ENCODE measurements at regions not wholly inside any gene's neighbourhood (a gene's known extent, or its start where the extent isn't known, plus 50 kb on each side); places are given as distances from the start of the nearest gene placed in this dataset.
"Not testable (repeated sequence)": the region's sequence is repeated elsewhere in the genome, so short reads cannot be mapped to it uniquely, and the experiment has no call there.

DNA sequence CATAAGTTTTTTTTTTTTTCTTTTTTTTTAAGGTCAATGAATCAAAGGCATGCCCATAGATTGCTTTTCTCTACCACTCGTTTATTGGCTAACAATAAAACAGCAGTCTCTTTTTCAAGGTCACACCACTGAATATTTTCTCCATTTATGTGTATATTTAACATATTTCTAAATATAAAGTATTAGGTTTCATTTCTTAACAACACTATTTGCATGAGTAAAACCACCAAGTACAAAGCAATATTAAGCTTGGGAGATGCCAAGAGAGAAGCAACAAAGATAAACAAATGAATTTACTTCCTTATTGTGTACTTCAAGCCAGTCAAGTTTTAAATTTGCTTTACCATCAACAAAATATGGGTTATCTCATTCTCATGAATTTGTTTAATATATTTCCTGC is 708.9 kb upstream of the CCDC179 start:
- no peak for DNase-seq

DNA sequence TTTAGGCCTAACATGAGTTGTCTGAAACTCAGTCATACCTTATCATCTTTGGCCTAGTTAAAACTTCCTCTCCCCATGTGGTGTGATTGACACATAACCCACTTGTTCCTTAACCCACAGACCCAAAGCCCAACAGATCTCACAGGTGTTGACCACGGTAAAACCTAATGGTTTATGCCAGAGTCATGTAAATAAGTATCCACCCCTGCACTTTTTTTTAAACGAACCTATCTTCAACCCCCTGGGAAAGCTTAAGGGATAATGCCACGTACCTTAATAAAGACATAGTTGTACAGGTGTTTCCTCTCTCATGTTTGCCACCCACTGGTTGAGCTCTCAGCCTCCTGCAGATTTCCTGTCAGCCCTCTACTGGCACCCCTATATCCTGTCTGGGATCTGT is 709.3 kb upstream of the CCDC179 start:
- DNase-seq: no peak

DNA sequence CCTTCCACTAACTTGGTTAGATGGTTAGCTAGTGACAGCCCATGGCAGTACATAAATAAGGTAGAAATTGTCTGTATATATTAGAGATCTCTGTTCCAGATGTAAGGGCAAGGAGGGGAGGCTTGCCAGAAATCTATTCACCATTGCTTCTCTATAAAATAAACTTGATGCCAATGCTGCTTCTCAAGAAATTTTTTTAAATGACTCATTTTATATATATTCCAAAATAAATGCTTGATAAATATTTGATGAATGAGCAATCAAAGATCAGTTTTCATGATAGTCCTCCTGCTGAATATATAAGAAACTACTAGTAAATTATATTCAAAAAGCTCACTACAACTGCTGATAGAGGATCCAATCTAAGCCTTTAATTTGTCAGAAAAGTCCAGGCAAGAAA is 710.6 kb upstream of the CCDC179 start:
- no peak for DNase-seq

DNA sequence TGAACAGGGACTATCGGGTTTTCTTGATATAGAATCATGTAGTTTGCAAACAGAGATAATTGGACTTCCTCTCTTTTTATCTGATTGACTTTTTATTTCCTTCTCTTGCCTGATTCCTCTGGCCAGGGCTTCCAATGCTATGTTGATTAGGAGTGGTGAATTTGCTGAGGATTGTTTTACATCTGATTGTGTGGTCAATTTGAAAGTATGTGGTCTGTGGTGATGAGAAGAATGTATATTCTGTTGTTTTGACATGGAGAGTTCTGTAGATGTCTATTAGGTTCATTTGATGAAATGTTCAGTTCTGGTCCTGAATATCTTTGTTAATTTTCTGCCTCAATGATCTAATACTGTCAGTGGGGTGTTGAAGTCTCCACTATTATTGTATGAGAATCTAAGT is 713.2 kb upstream of the CCDC179 start:
- no peak for DNase-seq

DNA sequence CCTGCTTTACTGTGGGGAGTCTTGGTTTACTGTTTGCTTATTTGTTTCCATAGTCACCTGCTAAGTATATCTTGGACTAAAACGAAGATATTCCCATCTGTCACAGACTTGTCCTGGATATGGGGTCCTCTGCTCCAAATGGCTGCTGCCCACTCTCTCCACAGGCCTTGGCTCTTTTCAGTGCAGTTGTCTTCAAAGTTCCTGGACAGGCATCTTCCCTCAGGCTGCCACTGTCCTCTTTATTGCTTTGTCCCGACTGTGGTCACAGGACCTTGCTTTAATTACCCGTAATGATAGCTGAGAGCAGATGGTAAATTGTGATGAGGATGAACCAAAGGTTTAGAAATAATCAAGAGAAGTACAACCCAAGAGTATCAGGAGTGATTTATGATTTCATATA is 713.9 kb upstream of the CCDC179 start:
- no peak for DNase-seq

DNA sequence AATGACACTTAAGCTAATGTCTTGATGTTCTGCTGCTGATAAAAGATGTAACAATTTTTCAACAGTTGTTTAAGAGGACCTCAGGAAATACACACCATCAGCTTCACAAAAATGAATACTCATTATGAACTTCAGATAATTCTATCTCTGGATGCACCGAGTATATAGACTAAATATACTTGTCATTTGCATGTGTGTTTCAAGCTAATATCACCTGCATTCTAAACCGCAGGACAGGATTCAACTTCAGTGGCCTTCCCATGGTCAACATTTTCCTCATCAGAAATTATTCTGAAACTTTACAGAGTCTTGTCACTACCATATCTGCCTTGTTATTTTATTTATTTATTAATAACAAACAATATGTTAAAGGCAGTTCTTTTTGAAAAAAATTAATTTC is 717.0 kb upstream of the CCDC179 start:
- no peak for DNase-seq

DNA sequence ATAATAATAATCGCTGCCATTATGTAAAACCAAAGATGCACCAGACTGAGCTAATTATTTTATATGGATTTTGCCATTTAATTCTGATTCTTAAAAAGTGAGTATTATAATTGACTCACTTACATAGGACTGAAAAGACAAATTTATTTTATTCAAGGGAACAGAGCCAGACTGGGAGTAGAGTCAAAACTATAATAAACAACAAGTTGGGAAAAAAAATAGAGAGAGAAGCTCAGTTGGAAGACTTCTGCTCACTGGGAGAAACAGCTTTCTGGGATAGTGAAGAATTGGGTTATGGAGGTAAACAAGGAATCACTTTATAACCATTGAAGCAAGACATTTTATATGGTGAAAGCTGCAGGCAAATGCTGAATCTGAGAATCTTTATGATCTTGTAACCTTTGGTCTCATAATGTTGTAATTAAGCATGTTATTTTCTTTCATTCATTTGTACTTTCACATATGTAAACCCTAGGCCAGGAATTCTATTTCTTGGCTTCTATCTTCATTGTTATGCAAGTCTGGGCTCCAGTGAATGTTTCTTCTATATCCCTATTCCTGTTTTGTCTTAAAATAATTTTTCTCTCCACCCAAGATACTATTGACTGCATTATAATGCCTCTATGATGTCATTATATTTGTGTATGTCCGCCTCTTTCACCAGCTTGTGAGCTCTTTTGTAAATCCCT is 725.3 kb upstream of the CCDC179 start:
- DNase-seq: no peak

DNA sequence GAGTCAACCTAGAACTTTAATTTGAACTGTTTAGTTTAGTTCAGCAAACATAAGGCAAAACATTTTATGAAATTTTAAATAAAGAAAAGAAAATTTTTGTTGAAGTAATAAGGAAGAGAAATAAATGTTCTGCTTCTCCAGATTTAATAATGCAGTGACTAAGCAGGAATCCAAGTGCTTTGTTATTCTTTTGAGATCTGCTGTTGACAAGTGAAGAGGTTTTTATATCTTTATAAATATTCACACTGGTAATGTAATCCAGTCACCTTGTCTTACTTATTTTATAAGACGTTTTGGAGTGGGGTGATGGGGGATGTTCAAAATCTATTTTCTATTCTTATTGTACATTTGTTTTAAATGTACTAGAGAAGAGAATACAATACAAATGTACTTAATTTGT is 725.9 kb upstream of the CCDC179 start:
- DNase-seq: no peak

DNA sequence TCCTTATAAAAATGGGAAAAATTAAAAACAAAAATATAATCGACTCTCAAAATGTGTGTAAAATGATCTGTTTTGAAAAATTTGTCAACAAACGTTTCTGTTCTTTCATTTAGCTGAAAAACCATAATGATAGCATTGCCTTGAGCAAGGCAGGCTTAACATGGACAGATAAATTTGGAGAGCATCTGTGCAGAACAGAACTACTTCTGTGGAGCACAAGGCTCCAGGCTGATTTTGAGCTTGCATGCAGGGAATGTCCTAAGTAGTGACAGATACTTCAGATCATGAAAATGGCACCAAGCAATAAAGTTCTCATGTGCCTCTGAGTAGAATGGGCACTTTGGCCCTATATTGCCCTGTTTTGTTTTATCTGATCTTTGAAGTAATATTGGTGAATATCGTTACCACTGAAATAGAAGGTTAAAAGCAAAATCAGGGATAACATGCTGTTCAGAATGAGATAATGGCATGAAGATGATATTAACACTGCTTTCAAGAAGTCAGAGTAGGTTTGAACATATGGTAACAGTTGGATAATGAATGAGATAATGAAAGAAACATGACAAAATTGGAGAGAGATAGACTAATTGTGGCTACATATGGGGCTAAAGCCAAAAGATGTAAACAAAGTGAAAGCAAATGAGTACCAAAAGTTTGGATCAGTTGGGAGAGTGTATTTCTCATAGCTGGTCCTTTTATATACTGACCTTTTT is 730.5 kb upstream of the CCDC179 start:
- DNase-seq: no peak

DNA sequence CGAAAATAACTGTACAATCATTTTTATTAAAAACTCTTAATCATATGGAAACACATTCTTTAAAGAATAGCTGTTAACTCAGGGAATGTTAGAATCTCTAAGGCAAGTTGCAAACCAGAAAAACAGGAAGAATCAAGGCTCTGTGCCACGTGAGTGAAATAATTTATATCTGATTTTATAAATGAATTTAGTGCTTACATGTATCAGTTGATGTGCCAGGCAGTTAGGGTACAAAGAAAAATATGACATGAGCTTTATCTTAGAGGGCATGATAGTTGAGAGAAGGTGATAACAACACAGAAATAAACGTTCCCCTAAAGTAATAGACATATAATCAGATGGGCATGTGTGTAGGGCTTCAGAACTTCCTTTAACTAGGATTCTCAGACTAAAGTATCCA is 734.5 kb upstream of the CCDC179 start:
- DNase-seq: no peak

DNA sequence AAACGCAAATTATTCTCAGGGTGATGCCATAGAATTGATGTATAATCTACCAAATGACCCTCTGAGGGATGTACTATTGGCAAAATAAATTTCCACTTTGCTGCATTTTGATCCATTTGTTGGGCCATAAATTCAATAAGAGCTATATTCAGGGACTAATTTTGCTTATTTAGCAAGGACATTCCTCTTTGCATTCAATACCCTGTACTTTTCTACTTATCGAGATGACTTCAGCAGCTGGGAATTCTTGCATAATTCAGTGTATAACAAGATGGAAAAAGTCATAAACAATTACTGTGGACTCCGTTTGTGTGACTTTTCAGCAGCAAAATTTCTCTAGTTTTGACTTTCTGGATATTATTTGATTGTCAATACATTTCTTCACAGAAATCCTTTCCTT is 744.7 kb upstream of the CCDC179 start:
- no peak for DNase-seq

DNA sequence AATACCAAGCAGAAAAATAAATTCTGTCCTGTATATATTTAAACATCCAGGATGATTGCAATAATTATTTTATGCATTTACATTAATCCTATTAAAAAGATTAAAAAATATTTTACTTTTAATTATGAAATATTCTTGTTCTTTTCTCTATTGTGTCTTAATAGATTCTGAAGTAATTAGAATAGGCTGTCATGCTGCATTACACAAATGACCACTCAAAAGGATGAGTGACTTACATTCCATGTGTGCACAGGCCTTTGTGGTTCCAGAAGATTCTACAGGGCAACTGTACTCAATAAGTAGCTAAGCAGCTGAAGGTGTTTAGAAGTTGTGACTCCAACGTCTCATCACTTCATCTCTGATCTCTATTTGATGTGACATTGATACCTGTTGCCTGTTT is 745.9 kb upstream of the CCDC179 start:
- DNase-seq: no peak

DNA sequence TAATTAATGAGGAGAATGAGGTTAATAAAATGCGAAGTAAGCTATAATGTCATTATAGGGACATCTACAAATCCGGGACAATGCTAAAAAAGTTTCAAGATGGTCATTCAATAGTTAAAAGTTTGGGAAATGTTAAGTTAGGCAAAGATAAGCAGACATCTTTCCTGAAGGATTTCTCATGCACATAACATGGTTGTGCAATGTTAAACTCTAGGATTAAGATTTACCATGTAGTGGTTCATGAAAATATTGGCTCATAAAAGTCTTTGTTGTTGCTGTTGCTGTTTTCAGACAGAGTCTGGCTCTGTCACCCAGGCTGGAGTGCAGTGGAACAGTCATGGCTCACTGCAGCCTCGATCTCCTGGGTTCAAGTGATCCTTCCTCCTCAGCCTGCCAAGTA is 751.5 kb upstream of the CCDC179 start:
- DNase-seq: no peak

DNA sequence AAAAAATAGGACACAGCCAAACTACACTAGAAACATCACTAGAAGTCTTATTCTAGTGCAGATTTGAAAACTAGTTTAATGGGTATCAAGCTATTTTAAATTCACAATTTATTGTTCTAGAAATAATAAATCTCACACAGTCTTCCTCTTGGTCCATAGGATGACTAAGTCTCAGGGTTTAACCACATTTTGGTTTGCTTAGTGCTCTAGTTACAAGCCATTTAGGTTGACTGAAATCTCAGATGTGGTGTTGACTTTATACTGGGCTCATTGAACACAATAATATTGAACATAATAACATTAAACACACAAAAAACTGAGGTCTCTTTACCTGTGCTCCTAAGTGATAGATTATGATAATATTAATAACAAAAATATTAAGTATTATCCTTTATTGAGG is 760.3 kb upstream of the CCDC179 start:
- no peak for DNase-seq

DNA sequence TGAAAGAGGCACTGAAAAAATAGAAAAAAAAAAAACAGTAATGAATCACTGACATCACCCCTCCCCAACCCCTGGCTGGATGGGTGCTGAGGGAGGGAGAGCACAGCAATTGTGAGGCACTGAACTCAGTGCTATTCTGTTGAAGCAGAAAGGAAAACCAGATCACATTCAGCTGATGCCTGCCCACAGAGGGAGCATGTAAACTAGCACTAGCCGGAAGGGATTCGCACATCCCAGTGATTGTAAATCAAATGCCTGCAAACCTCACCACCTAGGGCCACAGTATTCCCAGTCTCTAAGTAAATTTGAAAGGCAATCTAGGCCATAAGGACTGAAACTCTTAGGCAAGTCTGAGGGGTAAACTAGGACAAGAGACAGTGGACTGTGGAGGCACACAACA is 772.0 kb upstream of the CCDC179 start:
- DNase-seq: no peak

DNA sequence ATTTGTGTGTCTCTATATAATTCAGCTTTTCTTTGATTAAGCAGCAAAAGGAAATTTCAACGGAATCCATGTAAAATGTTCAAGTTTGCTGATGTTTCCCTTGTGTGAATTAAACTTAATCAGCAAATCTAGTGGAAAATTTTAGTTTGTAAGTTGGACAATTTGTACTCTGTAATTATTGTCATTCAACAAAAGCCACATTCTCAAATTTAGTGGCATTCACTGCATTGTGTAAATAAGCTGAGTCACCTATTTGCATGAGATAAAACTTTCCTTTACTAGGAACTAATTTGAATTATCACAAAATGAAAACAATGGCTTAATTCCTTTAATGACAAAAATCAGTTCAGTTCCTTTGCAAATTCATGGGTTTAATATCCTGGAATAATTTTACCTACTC is 784.2 kb upstream of the CCDC179 start:
- no peak for DNase-seq

DNA sequence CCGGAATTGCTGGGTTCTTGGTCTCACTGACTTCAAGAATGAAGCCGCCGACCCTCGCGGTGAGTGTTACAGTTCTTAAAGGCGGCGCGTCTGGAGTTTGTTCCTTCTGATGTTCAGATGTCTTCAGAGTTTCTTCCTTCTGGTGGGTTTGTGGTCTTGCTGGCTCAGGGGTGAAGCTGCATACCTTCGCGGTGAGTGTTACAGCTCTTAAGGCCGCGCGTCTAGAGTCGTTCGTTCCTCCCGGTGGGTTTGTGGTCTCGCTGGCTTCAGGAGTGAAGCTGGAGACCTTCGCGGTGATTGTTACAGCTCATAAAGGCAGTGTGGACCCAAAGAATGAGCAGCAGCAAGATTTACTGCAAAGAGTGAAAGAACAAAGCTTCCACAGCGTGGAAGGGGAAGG is 792.1 kb upstream of the CCDC179 start:
- DNase-seq: not testable (repeated sequence)

DNA sequence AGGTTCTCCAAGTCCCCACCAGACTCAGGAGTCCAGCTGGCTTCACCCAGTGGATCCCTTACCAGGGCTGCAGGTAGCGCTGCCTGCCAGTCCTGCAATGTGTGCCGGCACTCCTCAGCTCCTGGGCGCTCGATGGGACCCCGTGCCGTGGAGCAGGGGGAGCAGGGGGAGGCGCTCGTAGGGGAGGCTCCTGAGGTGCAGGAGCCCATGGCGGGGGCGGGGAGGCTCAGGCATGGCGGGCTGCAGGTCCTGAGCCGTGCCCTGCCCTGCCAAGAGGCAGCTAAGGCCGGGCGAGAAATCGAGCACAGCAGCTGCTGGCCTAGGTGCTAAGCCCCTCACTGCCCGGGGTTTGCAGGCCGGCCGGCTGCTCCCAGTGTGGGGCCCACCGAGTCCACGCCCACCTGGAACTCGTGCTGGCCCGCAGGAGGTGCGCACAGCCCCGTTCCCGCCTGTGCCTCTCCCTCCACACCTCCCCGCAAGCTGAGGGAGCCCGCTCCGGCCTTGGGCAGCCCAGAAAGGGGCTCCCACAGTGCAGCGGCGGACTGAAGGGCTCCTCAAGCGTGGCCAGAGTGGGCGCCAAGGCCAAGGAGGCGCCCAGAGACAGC is 792.9 kb upstream of the CCDC179 start:
- DNase-seq: no peak

DNA sequence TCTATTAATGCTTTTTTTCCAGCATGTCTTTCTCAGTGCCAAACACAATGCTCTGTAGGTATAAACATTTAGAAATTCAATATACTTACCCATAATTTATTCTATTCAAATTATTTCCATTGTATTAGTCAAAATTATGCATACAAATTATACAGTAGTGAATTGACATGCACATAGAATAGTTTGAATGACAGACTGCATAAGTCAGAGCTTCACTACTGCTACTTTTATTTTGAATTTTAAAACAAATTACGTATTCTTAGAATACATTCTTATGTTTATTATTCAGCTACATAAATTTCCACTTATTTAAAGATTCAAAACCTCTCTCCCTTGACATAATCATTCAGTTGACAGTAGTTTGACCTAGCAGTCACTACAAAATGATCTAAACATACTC is 808.0 kb upstream of the CCDC179 start:
- no peak for DNase-seq

DNA sequence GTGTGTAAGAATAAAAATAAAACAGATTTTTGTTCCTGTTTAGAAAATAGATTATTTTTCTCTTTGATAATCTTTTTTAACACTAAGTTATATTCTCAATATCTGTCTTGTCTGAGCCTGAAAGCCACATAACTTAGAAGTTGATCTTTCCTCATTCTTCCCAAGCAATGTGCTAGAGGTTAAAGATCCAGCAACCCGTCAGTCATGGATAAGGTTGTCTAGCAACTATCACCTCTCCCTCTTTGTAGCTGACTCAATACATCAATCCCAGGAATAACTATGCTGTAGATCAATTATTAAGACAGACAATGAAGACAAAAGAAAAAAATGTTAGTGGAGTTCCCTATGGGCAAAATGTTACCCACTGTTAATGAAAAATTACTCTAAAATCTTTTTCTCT is 813.1 kb upstream of the CCDC179 start:
- DNase-seq: no peak

DNA sequence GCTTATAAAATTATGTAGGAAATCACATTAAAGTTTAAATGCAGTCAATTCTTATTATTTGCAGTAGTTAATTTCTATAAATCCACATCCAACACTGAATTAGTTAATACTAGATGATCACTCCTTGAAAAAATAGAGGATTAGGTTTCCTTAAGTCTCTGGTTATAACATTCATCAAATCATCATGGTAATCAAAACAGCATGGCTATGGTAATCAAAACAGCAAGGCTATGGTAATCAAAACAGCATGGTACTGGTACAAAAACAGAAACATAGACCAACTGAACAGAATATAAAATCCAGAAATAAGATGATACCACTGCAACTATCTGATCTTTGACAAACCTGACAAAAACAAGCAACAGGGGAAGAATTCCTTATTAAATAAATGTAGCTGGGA is 814.6 kb upstream of the CCDC179 start:
- no peak for DNase-seq

DNA sequence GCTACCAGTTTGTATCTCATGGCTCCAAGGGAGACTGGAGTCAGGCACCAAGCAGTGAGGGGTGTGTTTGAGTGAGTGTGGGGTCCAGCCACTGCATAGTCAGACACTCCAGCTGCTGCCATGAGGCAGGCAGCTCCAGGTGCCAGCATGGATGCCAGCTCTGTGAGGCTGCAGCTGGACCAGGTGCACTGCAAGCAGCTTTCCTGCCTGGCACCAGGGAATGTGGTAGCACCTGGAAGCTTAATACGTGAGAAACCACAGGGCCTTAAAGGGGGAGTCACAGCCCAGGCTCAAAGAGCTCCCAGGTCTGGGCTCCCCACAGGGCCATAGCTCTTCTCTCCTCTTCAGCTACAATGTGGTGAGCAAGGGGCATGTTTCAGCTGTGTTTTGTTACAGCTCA is 817.8 kb upstream of the LUZP2 start:
- no peak for DNase-seq

DNA sequence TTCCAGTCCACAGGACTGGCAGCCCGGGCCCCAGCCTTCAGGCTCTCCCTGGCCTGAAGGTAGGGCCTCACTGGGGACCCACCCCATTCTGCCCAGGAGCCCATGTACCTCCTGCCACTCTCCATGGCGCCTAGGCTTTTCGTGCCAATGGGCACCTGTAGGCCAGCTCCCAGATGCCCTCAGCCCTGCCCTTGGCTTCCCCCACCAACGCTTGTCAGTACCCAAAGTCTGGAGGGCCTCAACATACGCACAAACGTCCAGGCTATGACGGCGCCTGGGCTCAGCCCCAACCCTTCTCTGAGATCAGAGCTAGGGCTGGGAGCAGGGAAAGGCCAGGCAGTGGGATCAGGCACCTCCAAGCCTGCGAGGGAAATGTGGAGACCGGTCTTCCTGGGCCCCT is 816.9 kb upstream of the LUZP2 start:
- no peak for DNase-seq

All from left kidney (tissue), 1 donor.